ENCODE measurements at regions not wholly inside any gene's neighbourhood (a gene's known extent, or its start where the extent isn't known, plus 50 kb on each side); places are given as distances from the start of the nearest gene placed in this dataset.

DNA sequence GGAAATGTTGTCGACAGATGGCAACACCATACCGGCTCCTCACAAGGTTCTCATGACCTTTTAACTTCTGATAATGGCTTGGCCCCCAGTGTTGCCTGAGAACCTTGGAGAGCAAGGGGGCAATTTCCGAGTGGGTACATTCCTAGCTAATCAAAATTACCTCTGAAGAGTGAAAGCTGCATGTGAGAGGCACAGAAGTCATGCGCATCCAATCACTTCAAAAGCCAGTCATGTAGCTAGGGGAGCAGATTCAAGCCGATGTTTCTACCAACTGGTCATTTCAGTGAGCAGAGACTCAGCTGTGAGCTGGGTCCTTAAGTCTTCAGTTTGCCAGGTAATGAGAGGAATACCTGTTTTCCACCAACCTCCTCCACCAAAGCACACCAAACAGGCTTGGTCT, 111.4 kb downstream of the LIPG start:
- Histone ChIP-seq H2BK5ac (ENCODE audit: low read depth, low read length) (no peak overlapping the region), H4K8ac (ENCODE audit: extremely low read depth, insufficient read depth, low read length) (no peak overlapping the region; the same call in 1 of the 2 replicates), H3K23ac (ENCODE audit: insufficient read length) (no peak overlapping the region), H3K9ac (replicated peaks in 1 of 4; ENCODE audit: extremely low read depth in 1 of 4, low read depth in 3 of 4, low read length in 3 of 4) (no peak overlapping the region), H3K79me2 (ENCODE audit: control insufficient read depth in 1 of 2, insufficient read depth in 2 of 2, low read length in 2 of 2) (no peaks in the 10 kb centered on the region), H3K4me3 (ENCODE audit: extremely low read depth in 1 of 4, insufficient read depth in 2 of 4, low read depth in 3 of 4, low read length in 4 of 4) (no peak overlapping the region), H4K20me1 (replicated peaks in 1 of 2; ENCODE audit: control insufficient read depth in 1 of 2, insufficient read depth in 2 of 2, low read length in 2 of 2) (no peaks in the 10 kb centered on the region), H3K4me1 (replicated peaks in 1 of 4; ENCODE audit: control insufficient read depth in 3 of 4, insufficient read depth in 4 of 4, low read length in 3 of 4) (peaks cover 3 to 6% (median 4%) of the 10 kb centered on the region in 4 experiments; a peak in 5 of 7 replicates), H4K91ac (replicated peaks; ENCODE audit: insufficient read length, low read length) (no peak overlapping the region), H2BK12ac (ENCODE audit: low read depth, low read length) (no peak overlapping the region), H2BK20ac (ENCODE audit: low read length) (no peak overlapping the region), H3K23me2 (ENCODE audit: low read depth, low read length) (no peaks in the 10 kb centered on the region), H3K4me2 (ENCODE audit: insufficient read depth in 1 of 2, low read depth in 2 of 2, low read length in 2 of 2) (no peak overlapping the region), H3K79me1 (ENCODE audit: low read depth, low read length) (no peaks in the 10 kb centered on the region; the same call in 1 of the 2 replicates), H2BK120ac (replicated peaks; ENCODE audit: low read depth, low read length) (no peak overlapping the region), H2AFZ (ENCODE audit: low read length) (no peak overlapping the region), H3K27me3 (replicated peaks in 1 of 4; ENCODE audit: control insufficient read depth in 3 of 4, extremely low read depth in 1 of 4, insufficient read depth in 3 of 4, low read length in 3 of 4) (no peaks in the 10 kb centered on the region; a peak in 1 of 7 replicates), H2AK5ac (ENCODE audit: low read depth, low read length) (no peak overlapping the region), H3K14ac (ENCODE audit: insufficient read length) (no peak overlapping the region), H2BK15ac (ENCODE audit: low read length) (no peak overlapping the region), H3K27ac (ENCODE audit: low read depth, low read length) (no peak overlapping the region), H3K36me3 (ENCODE audit: control insufficient read depth in 2 of 4, insufficient read depth in 4 of 4, low read length in 3 of 4) (no peaks in the 10 kb centered on the region), H3K18ac (ENCODE audit: extremely low read depth, low read length) (no peak overlapping the region), H3K9me3 (ENCODE audit: insufficient read depth in 2 of 2, low read depth in 1 of 2, low read length in 1 of 2) (no peaks in the 10 kb centered on the region), H3K4ac (replicated peaks; ENCODE audit: insufficient read length, low read depth, low read length) (no peak overlapping the region), H3K56ac (replicated peaks; ENCODE audit: insufficient read length, low read depth, low read length) (no peak overlapping the region), H4K5ac (ENCODE audit: insufficient read length, low read depth, low read length) (no peak overlapping the region)
- WGBS, 2 experiments (ENCODE audit: extremely low coverage in 1 of 2, insufficient coverage in 1 of 2, insufficient read length in 1 of 2, insufficient replicate concordance in 2 of 2, low coverage in 1 of 2, low lambda C conversion rate in 2 of 2, missing lambda C conversion rate in 1 of 2): 93% methylated on average over 5 of the region's 5 CpGs; no CpG with 5 or more reads in 1 of the 2 experiments
- POLR2A ChIA-PET (ENCODE audit: partially characterized antibody): no interaction called here
- TF ChIP-seq GABPA (IDR thresholded peaks at IDR 0.05; ENCODE audit: borderline replicate concordance, insufficient read depth, low read length) (no peak), CHD1 (IDR thresholded peaks at IDR 0.05; ENCODE audit: low read depth, low read length) (no peak), RAD21 (IDR thresholded peaks at IDR 0.05 in 1 of 2, conservative IDR thresholded peaks at IDR 0.05 in 1 of 2; ENCODE audit: low read depth in 2 of 2, low read length in 2 of 2) (no peak), PHF8 (conservative IDR thresholded peaks at IDR 0.05; ENCODE audit: low read depth, low read length) (no peak), YY1 (IDR thresholded peaks at IDR 0.05; ENCODE audit: low read depth, low read length) (no peak), TCF12 (IDR thresholded peaks at IDR 0.05; ENCODE audit: low read depth, low read length) (no peak), RXRA (IDR thresholded peaks at IDR 0.05; ENCODE audit: insufficient read depth, low read depth, low read length) (no peak), TEAD4 (IDR thresholded peaks at IDR 0.05; ENCODE audit: low read depth, low read length) (no peak), HDAC2 (IDR thresholded peaks at IDR 0.05; ENCODE audit: borderline replicate concordance in 1 of 2, low read depth in 2 of 2, low read length in 2 of 2) (no peak), TAF1 (IDR thresholded peaks at IDR 0.05; ENCODE audit: low read depth, low read length) (no peak), SAP30 (IDR thresholded peaks at IDR 0.05; ENCODE audit: insufficient read depth, insufficient replicate concordance, low read length) (no peak)
- TF ChIP-seq, protein P1, sequence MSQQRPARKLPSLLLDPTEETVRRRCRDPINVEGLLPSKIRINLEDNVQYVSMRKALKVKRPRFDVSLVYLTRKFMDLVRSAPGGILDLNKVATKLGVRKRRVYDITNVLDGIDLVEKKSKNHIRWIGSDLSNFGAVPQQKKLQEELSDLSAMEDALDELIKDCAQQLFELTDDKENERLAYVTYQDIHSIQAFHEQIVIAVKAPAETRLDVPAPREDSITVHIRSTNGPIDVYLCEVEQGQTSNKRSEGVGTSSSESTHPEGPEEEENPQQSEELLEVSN (IDR thresholded peaks at IDR 0.05): no peak
- FAIRE-seq (no peak), DNase-seq (ENCODE audit: low read depth in 1 of 2, low spot score in 2 of 2) (no peak)
- CTCF ChIA-PET (ENCODE audit: partially characterized antibody): interaction anchor here (1.3 to 1.7 kb wide), 3 partner anchors 59 to 94 kb away, joined by 3 read pairs; no protein-coding TSS in a partner anchor

Measured in H1 (cell line).